SK-N-SH treated with all-trans-retinoic acid at 6 μM for 48 hours (cell line): ENCODE measurements at regions not wholly inside any gene's neighbourhood (a gene's known extent, or its start where the extent isn't known, plus 50 kb on each side); places are given as distances from the start of the nearest gene placed in this dataset.
A peak's percentile ranks its signal among the peaks of the same experiment; 100 is the strongest.
"Not testable (repeated sequence)": the region's sequence is repeated elsewhere in the genome, so short reads cannot be mapped to it uniquely, and the experiment has no call there.

Source experiments
- ATAC-seq: fragments of 200-7000 bp; cut with Tn5 transposase; 3 replicates; pipeline ENCODE4 v1.9.1; 2020; ENCODE audit warnings: mild to moderate bottlenecking, moderate library complexity
- CSRNP3 ChIP-seq: fragments of 250-450 bp; sonication (Bioruptor Pico); IDR thresholded peaks from 2 replicates; pipeline ENCODE4 v1.5.1; 2021; ENCODE audit warnings: mild to moderate bottlenecking, moderate library complexity
- ESRRG ChIP-seq: fragments of 250-450 bp; sonication (Bioruptor Pico); IDR thresholded peaks from 2 replicates; pipeline ENCODE4 v1.6.1; 2021; ENCODE audit warnings: mild to moderate bottlenecking
- GLIS3 ChIP-seq: fragments of 250-450 bp; sonication (Bioruptor Pico); IDR thresholded peaks from 2 replicates; pipeline ENCODE4 v1.5.0; 2020; ENCODE audit warnings: mild to moderate bottlenecking, moderate library complexity
- ISL1 ChIP-seq: fragments of 250-450 bp; sonication (Bioruptor Pico); IDR thresholded peaks from 2 replicates; pipeline ENCODE4 v2.1.2; 2022; ENCODE audit warnings: mild to moderate bottlenecking, moderate library complexity
- OSR1 ChIP-seq: fragments of 250-450 bp; sonication (Bioruptor Pico); IDR thresholded peaks from 2 replicates; pipeline ENCODE4 v1.8.0; 2022; ENCODE audit warnings: moderate library complexity, mild to moderate bottlenecking, inconsistent platforms
- POU6F1 ChIP-seq: fragments of 250-450 bp; sonication (Bioruptor Pico); IDR thresholded peaks from 2 replicates; pipeline ENCODE4 v1.8.0; 2021; ENCODE audit warnings: low read depth, mild to moderate bottlenecking, moderate library complexity, borderline replicate concordance
- PPARA ChIP-seq: fragments of 250-450 bp; sonication (Bioruptor Pico); IDR thresholded peaks from 2 replicates; pipeline ENCODE4 v1.5.0; 2020; ENCODE audit warnings: mild to moderate bottlenecking, borderline replicate concordance
- TCF4 ChIP-seq: fragments of 250-450 bp; sonication (Bioruptor Pico); IDR thresholded peaks from 2 replicates; pipeline ENCODE4 v1.8.0; 2021; ENCODE audit warnings: mild to moderate bottlenecking, moderate library complexity, borderline replicate concordance
- TOX ChIP-seq: fragments of 250-450 bp; sonication (Bioruptor Pico); IDR thresholded peaks from 2 replicates; pipeline ENCODE4 v1.8.0; 2021; ENCODE audit warnings: mild to moderate bottlenecking, moderate library complexity, borderline replicate concordance
- TSHZ2 ChIP-seq: fragments of 250-450 bp; sonication (Bioruptor Pico); IDR thresholded peaks from 2 replicates; pipeline ENCODE4 v1.5.0; 2020; ENCODE audit warnings: mild to moderate bottlenecking, moderate library complexity
- ZFP3 ChIP-seq: fragments of 250-450 bp; sonication (Bioruptor Pico); IDR thresholded peaks from 2 replicates; pipeline ENCODE4 v1.5.0; 2020; ENCODE audit warnings: mild to moderate bottlenecking, moderate library complexity
- ZNF565 ChIP-seq: fragments of 450-650 bp; formaldehyde crosslinking; conservative IDR thresholded peaks from 2 replicates; pipeline ENCODE4 v1.5.0; 2020; ENCODE audit warnings: low read depth, mild to moderate bottlenecking, moderate library complexity
- ZNF8 ChIP-seq: fragments of 450-650 bp; formaldehyde crosslinking; IDR thresholded peaks from 2 replicates; pipeline ENCODE4 v1.5.0; 2020; ENCODE audit warnings: mild to moderate bottlenecking, moderate library complexity
- TF ChIP-seq, protein P1 (sequence below): fragments of 250-450 bp; sonication (Bioruptor Pico); IDR thresholded peaks from 2 replicates; pipeline ENCODE4 v1.5.1; 2020; ENCODE audit warnings: low read depth, mild to moderate bottlenecking, moderate library complexity

DNA sequence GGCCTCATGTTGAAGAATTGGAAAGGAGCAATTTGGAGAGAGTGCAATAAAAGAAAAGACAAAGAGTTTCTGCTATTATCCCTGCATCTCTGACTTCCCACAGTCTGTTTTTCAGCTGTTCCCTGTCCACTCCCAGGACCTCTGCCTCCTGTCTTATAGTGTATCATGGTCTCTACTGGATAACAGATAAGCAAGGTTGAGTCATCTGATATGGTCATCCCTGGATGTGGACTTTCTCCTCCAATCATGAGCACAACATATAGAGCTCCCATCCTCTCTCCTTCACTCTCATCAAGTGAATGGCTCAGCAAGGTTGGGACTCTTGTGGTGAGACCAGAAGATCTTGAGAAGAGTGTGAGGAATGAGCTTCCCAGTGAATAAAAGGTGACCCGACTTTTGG lies 123.1 kb downstream of the PLCE1 start (continued):
- no peak for TF ChIP-seq TSHZ2 (CRISPR knock-in tag)
- no peak for TF ChIP-seq TOX (CRISPR knock-in tag)
- TF ChIP-seq CSRNP3 (CRISPR knock-in tag) = no peak
- TF ChIP-seq TCF4 (CRISPR knock-in tag) = no peak
- no peak for TF ChIP-seq ZNF565 (CRISPR knock-in tag)

- no peak for TF ChIP-seq ZFP3 (CRISPR knock-in tag)
- 0 out of 2 replicates have a peak, but pooled peaks have one; percentile 31 for TF ChIP-seq POU6F1 (CRISPR knock-in tag)
- TF ChIP-seq GLIS3 (CRISPR knock-in tag) = no peak
- TF ChIP-seq CSRNP3 (CRISPR knock-in tag) = no peak
- TF ChIP-seq ISL1 (CRISPR knock-in tag) = peak; percentile 75
- no peak for TF ChIP-seq TSHZ2 (CRISPR knock-in tag)
- TF ChIP-seq, protein P1, sequence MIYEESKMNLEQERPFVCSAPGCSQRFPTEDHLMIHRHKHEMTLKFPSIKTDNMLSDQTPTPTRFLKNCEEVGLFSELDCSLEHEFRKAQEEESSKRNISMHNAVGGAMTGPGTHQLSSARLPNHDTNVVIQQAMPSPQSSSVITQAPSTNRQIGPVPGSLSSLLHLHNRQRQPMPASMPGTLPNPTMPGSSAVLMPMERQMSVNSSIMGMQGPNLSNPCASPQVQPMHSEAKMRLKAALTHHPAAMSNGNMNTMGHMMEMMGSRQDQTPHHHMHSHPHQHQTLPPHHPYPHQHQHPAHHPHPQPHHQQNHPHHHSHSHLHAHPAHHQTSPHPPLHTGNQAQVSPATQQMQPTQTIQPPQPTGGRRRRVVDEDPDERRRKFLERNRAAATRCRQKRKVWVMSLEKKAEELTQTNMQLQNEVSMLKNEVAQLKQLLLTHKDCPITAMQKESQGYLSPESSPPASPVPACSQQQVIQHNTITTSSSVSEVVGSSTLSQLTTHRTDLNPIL = no peak
- TF ChIP-seq OSR1 = no peak
- no peak for TF ChIP-seq ZNF8 (CRISPR knock-in tag)
- no peak for TF ChIP-seq ESRRG
- TF ChIP-seq ZNF565 (CRISPR knock-in tag) = no peak
- TF ChIP-seq TOX (CRISPR knock-in tag) = no peak
- TF ChIP-seq TCF4 (CRISPR knock-in tag) = no peak
- no peak for TF ChIP-seq PPARA
- peak; percentile 33 for ATAC-seq
Measured at GRCh38 chr10:94122211-94122610, 128.5 kb downstream of the PLCE1 start.

- peak; percentile 99 for ATAC-seq
- TF ChIP-seq, protein P1 = no peak
- peak; percentile 42; the same call in 1 of the 2 replicates for TF ChIP-seq ISL1 (CRISPR knock-in tag)
- TF ChIP-seq, all 23 proteins: peak for 1
Measured at GRCh38 chr10:94123258-94123995, 129.7 kb downstream of the PLCE1 start.

- ATAC-seq = not testable (repeated sequence)
Measured at GRCh38 chr10:94124147-94124546, 130.4 kb downstream of the PLCE1 start.

GRCh38 chr10:94125268-94125667 lies 131.5 kb downstream of the PLCE1 start:
- ATAC-seq = not testable (repeated sequence)
